Stimulated activated naive CD8-positive, alpha-beta T cell treated with anti-CD3 and anti-CD28 coated beads, Interleukin-15, Interleukin-2, amounts not matched to agents 100 ng/mL and 50 ng/mL, for 24 hours (primary cell): ENCODE measurements at regions not wholly inside any gene's neighbourhood (a gene's known extent, or its start where the extent isn't known, plus 50 kb on each side); places are given as distances from the start of the nearest gene placed in this dataset.

Source experiments
- H3K27ac Mint-ChIP-seq: one replicate; pipeline ENCODE4 v1.8.0; 2021; ENCODE audit warnings: mild to moderate bottlenecking, mixed read lengths
- H3K27me3 Mint-ChIP-seq: one replicate; pipeline ENCODE4 v1.8.0; 2021; ENCODE audit warnings: mixed read lengths
- H3K36me3 Mint-ChIP-seq: one replicate; pipeline ENCODE4 v1.8.0; 2021; ENCODE audit warnings: low read depth, mixed read lengths
- H3K4me1 Mint-ChIP-seq: one replicate; pipeline ENCODE4 v1.8.0; 2021; ENCODE audit warnings: low read depth, mixed read lengths
- H3K4me3 Mint-ChIP-seq: one replicate; pipeline ENCODE4 v1.8.0; 2021; ENCODE audit warnings: mild to moderate bottlenecking, mixed read lengths
- H3K9me3 Mint-ChIP-seq: one replicate; pipeline ENCODE4 v1.8.0; 2021; ENCODE audit warnings: mixed read lengths

DNA sequence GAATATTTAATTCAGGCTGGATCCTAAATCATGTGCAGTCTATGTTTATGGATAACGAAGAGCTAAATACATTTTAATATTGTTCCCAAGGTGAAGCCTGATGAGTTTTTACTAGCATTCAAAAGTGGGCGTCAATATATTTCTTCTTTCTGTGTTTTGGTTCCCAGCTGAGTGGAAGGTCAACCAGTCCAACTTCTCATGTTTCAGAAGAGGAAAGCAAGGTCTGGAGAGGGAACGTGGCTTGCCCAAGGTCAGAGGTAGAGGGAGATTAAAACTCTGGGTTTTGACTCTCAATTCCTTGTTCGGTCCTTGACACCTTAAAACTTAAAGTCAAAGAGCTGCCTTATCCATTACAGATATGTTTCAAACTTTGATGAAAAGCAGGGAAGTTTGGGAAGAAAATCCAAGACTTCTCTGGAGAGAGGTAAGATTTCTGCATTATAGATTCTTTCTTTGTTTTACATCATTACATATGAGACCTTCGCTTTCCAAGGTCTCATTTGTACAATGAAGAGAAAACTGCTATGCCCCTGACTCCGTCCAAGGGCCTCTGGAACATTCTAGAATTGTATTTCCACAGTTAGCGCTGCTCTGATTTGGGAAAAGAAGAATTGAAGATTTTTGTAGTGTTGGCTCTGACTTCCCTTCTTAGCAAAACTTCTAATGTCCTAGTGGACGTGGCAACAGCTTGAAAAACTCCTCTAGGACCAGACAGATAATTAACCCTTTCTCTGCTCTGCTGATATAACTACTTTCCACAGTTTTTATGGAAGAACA is 57.7 kb upstream of the HES1 start:
- H3K9me3 Mint-ChIP-seq: no peaks in the 10 kb centered on the region
- H3K36me3 Mint-ChIP-seq: no peaks in the 10 kb centered on the region
- no peaks in the 10 kb centered on the region for H3K4me1 Mint-ChIP-seq
- no peak overlapping the region for H3K27ac Mint-ChIP-seq
- peaks cover 65% of the 10 kb centered on the region for H3K27me3 Mint-ChIP-seq
- H3K4me3 Mint-ChIP-seq: no peak overlapping the region

DNA sequence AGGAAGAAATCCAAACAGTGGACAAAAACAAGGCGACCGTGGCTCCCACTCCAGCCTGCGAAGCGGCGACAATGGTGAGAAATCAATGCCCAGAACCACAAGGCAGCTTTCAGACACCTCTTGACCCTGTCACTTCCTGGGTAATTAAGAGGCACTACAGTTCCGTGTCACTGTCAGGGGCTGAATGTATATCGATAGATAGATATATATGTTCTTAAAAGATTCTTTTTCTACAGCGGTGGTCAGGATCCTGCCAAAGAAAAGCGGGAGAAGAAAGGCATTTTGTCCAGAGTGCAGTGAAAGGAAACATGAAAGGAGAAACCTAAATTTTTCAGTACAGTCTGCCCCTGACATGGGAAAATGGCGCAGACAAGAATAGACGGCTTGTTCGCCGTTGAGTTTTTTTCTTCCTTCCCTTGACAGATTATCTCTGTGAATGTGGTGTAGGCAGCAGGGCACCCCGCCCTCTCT is 56.2 kb upstream of the HES1 start:
- Mint-ChIP-seq H3K9me3 (no peaks in the 10 kb centered on the region), H3K4me1 (no peaks in the 10 kb centered on the region), H3K36me3 (no peaks in the 10 kb centered on the region), H3K4me3 (no peak overlapping the region), H3K27me3 (peaks cover 56% of the 10 kb centered on the region), H3K27ac (no peak overlapping the region)

DNA sequence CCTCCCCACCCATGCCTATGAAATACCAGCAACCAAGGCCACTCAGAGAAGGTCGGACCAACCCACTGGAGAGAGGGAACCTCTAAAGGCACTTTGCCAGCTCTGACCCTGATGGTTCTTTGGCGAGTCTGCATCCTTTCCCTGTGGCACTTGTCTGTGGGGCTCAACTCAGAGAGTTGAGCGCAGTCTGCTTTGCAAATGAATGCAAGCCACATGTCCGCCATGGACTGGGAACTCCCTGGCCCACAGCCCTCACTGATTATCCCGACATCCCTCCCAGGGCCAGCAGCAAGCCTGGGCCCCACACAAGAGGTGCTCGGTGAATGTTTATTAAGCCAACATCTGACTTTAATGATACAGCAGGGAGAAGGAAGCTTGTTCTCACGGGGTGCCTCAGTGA is 55.5 kb upstream of the HES1 start:
- H3K9me3 Mint-ChIP-seq: no peaks in the 10 kb centered on the region
- H3K36me3 Mint-ChIP-seq: no peaks in the 10 kb centered on the region
- H3K4me1 Mint-ChIP-seq: no peaks in the 10 kb centered on the region
- peaks cover 51% of the 10 kb centered on the region for H3K27me3 Mint-ChIP-seq
- no peak overlapping the region for H3K4me3 Mint-ChIP-seq
- H3K27ac Mint-ChIP-seq: no peak overlapping the region

DNA sequence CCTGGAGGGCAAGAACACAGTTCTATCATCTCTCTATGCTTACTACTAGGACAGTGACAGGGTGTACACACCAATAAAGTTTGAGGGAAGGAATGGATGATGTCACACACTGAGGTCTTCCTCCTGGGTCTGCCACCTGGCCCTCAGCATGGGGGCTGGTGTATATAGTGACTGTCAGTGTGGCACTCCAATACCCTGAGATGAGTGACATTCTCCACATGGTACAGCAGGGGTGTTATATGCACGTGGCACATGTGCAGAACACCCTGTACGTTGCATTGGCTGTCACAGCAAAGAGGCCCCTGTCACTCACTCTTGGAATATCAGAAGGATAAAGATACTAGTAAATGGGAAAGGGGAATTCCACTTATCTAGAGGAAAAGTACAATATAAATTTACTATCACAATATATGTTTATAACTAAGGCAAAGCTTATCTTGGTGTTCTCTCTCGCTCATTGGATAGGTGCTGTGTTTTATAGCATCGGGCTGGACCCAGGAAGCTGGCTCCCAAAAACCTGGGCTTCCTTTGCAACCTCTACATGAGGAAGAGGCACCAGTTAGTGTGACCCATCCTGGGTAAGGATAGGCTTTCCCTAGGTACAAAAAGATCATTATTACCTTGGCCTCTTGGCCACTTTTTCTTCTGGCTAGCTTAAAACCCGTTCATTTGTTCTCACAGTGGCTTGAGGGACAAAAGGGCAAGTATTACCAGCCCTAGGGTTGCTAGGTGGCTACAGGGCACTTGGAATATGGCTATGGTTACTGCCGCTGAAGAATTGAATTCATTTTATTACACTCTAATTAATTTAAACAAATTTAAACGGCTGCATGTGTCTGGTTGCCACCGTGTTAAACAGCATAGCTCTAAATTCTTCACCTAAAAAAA is 54.8 kb upstream of the HES1 start:
- Mint-ChIP-seq H3K36me3 (no peaks in the 10 kb centered on the region), H3K4me3 (no peak overlapping the region), H3K9me3 (no peaks in the 10 kb centered on the region), H3K4me1 (no peaks in the 10 kb centered on the region), H3K27ac (no peak overlapping the region), H3K27me3 (peaks cover 51% of the 10 kb centered on the region)

DNA sequence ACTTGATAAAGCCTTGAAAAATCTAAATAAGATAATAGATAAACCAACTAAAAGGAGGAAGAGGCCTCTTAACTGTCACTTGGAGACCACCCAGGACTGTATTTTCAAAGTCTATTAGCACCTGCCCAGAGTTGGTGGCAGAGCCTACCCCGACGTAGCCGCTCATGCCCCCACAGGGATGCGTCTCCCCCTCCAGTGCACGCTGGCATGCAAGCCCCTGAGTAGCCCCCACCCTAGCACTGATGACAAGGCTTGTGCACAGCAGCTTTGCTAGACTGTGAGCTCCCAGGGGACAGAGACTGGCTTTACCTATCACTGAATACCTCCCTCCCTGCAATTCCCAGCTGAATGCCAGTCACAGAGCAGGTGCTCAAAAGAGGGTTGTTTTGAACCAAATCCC is 54.1 kb upstream of the HES1 start:
- no peaks in the 10 kb centered on the region for H3K4me1 Mint-ChIP-seq
- no peaks in the 10 kb centered on the region for H3K36me3 Mint-ChIP-seq
- no peaks in the 10 kb centered on the region for H3K9me3 Mint-ChIP-seq
- H3K27ac Mint-ChIP-seq: no peak overlapping the region
- H3K4me3 Mint-ChIP-seq: no peak overlapping the region
- peaks cover 52% of the 10 kb centered on the region for H3K27me3 Mint-ChIP-seq

DNA sequence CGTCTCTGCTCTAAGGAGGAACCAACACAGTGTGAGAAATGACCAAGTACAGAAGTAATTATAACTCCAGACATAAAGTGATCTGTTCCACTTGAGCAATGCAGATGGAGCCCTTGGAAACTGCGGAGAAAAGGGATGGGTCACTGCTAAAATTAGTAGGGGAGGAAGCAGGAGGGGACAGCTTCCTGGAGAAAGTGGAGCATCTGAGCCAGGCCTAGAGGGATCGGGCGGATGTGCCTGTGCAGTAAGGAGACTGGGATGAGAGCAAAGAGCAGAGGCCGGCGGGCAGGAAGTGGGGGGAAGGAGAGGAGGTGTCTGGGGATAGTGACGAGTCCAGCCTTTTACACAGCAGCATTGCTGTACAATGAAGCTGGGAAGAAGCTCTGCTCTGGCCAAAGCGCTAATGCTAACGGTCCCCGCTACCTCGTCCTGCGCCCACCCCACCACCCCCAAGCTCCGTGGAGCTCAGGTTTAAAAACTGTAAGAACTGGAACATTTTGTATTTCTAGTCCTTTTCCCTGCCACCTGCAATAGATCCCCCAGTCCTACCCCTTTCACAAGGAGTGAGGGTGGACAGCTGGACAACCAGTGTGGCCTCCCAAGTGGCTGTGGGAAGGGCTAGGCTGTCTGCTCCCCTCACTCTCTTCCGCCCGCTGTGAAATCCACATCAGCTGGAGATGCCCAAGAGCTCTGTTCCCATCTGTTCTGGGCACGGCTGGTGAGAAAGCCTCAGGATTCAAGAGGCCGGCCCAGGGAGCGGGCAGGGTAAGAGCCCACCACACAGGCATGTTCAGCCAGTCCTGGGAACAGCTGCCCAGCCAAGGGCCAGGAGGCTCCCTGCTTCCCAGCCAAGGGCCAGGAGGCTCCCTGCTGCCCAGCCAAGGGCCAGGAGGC is 53.0 kb upstream of the HES1 start:
- no peaks in the 10 kb centered on the region for H3K9me3 Mint-ChIP-seq
- no peak overlapping the region for H3K27ac Mint-ChIP-seq
- peaks cover 45% of the 10 kb centered on the region for H3K27me3 Mint-ChIP-seq
- H3K4me1 Mint-ChIP-seq: no peaks in the 10 kb centered on the region
- H3K36me3 Mint-ChIP-seq: no peaks in the 10 kb centered on the region
- no peak overlapping the region for H3K4me3 Mint-ChIP-seq

DNA sequence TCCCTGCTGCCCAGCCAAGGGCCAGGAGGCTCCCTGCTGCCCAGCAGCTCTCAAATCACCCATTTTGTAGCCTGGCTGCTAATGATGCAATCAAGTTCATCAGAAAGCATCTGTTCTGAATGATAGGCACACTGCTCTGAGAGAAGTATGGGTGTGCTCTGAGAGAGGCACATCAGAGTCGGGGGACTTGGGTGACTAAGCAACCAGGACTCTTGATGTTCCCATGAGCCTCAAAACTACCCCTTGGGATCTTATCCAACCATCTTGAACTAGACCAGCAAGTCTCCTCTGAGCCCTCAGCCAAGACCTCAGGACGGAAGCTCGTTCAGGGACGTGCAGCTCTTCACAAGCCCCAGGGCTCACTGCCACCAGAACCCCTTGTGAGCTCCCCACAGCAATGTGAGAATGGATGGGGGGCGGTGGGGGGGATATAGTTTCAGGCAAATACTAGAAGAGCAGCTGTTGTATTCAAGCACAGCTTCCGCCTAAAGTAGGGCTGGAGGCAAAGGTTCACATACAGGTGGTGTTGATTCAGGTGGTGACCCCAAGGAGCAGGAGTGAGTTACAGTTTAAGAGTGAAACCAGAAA is 52.2 kb upstream of the HES1 start:
- no peaks in the 10 kb centered on the region for H3K9me3 Mint-ChIP-seq
- no peaks in the 10 kb centered on the region for H3K4me1 Mint-ChIP-seq
- H3K4me3 Mint-ChIP-seq: no peak overlapping the region
- H3K36me3 Mint-ChIP-seq: no peaks in the 10 kb centered on the region
- peaks cover 39% of the 10 kb centered on the region for H3K27me3 Mint-ChIP-seq
- no peak overlapping the region for H3K27ac Mint-ChIP-seq

DNA sequence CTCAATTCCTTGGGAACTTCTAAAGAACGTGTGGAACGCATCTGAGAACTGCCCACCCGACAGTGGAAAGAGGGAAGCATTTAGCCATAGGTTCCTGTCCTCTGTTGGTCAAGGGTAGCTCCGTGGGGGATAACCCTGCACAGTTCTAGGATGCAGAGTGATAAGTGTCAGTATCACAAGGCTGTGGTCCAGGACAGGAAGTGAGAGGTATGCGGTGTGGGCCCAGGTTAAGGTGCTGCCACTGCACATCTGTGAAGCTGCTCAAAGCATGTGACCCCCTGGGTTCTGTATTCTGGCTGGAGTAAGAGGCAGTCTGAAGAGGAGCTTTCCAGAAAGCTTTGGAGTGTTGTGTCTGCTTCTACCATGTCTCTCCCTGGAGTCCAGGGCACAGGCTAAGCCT is 51.7 kb upstream of the HES1 start:
- no peaks in the 10 kb centered on the region for H3K36me3 Mint-ChIP-seq
- no peak overlapping the region for H3K27ac Mint-ChIP-seq
- peaks cover 35% of the 10 kb centered on the region for H3K27me3 Mint-ChIP-seq
- H3K9me3 Mint-ChIP-seq: no peaks in the 10 kb centered on the region
- H3K4me1 Mint-ChIP-seq: peaks cover 2% of the 10 kb centered on the region
- no peak overlapping the region for H3K4me3 Mint-ChIP-seq
